ENCODE measurements at regions not wholly inside any gene's neighbourhood (a gene's known extent, or its start where the extent isn't known, plus 50 kb on each side); places are given as distances from the start of the nearest gene placed in this dataset.

DNA sequence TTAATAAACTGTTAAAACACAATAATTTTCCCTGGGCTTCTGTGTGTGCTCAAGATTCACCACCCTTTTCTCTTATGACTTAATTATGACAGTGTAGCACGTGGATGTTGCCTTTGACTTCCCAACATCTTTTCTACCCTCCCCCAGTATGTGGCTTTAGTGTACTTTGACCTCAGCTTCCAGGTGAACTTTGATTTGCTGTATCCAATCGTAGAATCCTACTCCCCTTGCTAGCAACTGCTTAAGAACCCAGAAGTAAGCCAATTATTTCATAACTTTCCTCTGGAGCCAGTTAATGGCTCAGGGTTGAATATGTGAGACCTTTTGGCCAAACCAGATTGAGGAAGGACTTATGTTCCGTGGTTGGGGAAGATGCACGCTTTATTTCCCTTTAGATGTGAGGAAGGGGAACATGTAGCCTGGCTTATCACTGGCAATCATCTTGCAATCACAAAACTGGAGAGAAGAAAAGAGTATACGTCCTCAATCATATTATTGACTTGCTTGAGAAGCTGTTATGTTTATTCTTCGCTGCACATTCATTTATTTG, 259.6 kb upstream of the ATP2B1 start:
- H3K27me3 ChIP-seq, result no peaks in the 10 kb centered on the region
- no peak for ATAC-seq
- no peaks in the 10 kb centered on the region for H3K9me3 ChIP-seq
- no peaks in the 10 kb centered on the region for H3K36me3 ChIP-seq
- H3K4me3 ChIP-seq, result no peak overlapping the region
- TF ChIP-seq POLR2AphosphoS5 (IDR thresholded peaks at IDR 0.05) (no peak), POLR2A (IDR thresholded peaks at IDR 0.05) (no peak), EP300 (IDR thresholded peaks at IDR 0.05) (no peak), CTCF (IDR thresholded peaks at IDR 0.05) (no peak)
- no peaks in the 10 kb centered on the region for H3K4me1 ChIP-seq
- H3K27ac ChIP-seq, result no peak overlapping the region
- WGBS, 2 donors (ENCODE audit: low coverage in 1 of 2), result 83 to 89% methylated on average over 4 to 5 of the region's 6 CpGs

DNA sequence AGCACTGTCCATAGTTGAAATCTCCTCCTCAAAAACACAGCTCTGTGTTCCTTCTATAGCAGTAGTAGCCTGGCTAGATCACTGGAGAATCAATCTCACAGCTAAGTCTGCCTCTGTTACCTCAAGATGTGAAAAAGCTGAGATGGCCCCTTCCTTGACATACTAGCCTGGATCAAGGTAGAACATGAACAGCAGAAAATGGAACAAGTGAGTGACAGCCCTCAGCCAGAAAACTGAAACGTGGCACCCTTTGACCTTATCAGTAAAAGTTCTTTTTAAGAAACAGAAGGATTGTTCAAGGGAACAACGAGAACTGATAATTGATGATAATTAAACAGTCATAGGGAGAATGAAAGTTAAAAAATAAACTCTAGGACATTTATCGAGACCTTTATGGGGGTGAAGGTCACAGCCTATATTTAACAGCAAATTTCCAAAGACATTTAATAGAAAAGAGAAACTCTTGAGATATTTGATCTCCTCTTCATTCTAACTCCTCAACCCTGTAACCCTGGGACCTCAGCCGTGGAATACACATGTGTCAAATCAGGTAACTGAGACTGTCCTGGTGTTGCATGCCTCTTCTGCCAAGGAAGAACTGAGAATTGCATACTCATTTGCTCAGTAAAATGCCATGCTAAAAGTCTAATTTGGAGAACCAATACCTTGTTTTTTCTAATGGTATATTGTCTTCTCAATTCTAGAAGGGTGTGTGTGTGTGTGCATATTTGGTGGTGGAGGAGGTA, 258.0 kb upstream of the ATP2B1 start:
- Histone ChIP-seq H3K4me3 (no peak overlapping the region), H3K27me3 (no peaks in the 10 kb centered on the region), H3K27ac (no peak overlapping the region), H3K36me3 (no peaks in the 10 kb centered on the region), H3K4me1 (no peaks in the 10 kb centered on the region), H3K9me3 (no peaks in the 10 kb centered on the region)
- no peak for ATAC-seq
- WGBS, 2 donors (ENCODE audit: low coverage in 1 of 2), result 91 to 93% methylated on average over 3 to 4 of the region's 4 CpGs
- TF ChIP-seq POLR2A (IDR thresholded peaks at IDR 0.05) (no peak), CTCF (IDR thresholded peaks at IDR 0.05) (no peak), EP300 (IDR thresholded peaks at IDR 0.05) (no peak), POLR2AphosphoS5 (IDR thresholded peaks at IDR 0.05) (no peak)

DNA sequence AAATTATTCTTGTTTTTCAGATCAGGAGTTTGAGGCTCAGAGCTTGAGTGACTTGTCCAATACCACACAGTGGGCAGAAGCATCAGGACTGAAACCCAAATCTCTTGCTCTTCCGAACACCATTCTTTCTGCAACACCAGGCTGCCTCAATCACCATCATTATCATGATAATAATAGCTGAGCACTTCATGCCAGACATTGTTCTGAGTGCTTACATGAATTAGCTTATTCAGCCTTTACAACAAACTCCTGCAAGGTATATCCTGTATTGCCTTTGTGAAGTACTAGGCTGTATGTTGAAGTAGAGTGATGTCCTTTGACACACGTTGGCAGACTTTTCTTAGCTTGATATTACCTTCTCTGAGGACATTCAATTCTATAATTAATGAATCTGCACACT, 257.4 kb upstream of the ATP2B1 start:
- Histone ChIP-seq H3K27ac (no peak overlapping the region), H3K4me1 (no peaks in the 10 kb centered on the region), H3K36me3 (no peaks in the 10 kb centered on the region), H3K27me3 (no peaks in the 10 kb centered on the region), H3K9me3 (no peaks in the 10 kb centered on the region), H3K4me3 (no peak overlapping the region)
- 70 to 77% methylated on average over 2 of the region's 2 CpGs for WGBS, 2 donors (ENCODE audit: low coverage in 1 of 2)
- TF ChIP-seq POLR2AphosphoS5 (IDR thresholded peaks at IDR 0.05) (no peak), EP300 (IDR thresholded peaks at IDR 0.05) (no peak), POLR2A (IDR thresholded peaks at IDR 0.05) (no peak), CTCF (IDR thresholded peaks at IDR 0.05) (no peak)
- no peak for ATAC-seq

- Histone ChIP-seq H3K9me3 (no peaks in the 10 kb centered on the region), H3K4me3 (no peak overlapping the region), H3K27me3 (no peaks in the 10 kb centered on the region), H3K36me3 (no peaks in the 10 kb centered on the region), H3K4me1 (no peaks in the 10 kb centered on the region), H3K27ac (no peak overlapping the region)
- TF ChIP-seq EP300 (IDR thresholded peaks at IDR 0.05) (no peak), CTCF (IDR thresholded peaks at IDR 0.05) (no peak), POLR2A (IDR thresholded peaks at IDR 0.05) (no peak), POLR2AphosphoS5 (IDR thresholded peaks at IDR 0.05) (no peak)
- 81 to 85% methylated on average over 4 of the region's 4 CpGs for WGBS, 2 donors (ENCODE audit: low coverage in 1 of 2)
- no peak for ATAC-seq
Observed at GRCh38 chr12:89962648-89963047, 254.0 kb upstream of the ATP2B1 start.

Data from gastroesophageal sphincter (tissue), 4 donors.